Karpas-422 (cell line): ENCODE measurements at regions not wholly inside any gene's neighbourhood (a gene's known extent, or its start where the extent isn't known, plus 50 kb on each side); places are given as distances from the start of the nearest gene placed in this dataset.

ENCODE experiments used
- DNase-seq: peaks from one replicate; pipeline ENCODE4 v3.0.0-alpha.2; 2015
- H2AFZ ChIP-seq: fragments of 200-600 bp; sonication (generic); 2 replicates; pipeline ENCODE4 v1.6.1; 2014; ENCODE audit warnings: antibody characterized with exemption, low read length, mixed read lengths
- H3K27ac ChIP-seq: fragments of 200-600 bp; sonication (generic); 2 replicates; pipeline ENCODE4 v1.5.1; 2014; ENCODE audit warnings: mild to moderate bottlenecking, low read length, moderate library complexity
- H3K27me3 ChIP-seq: fragments of 200-600 bp; sonication (generic); 2 replicates; pipeline ENCODE4 v1.6.1; 2014; ENCODE audit warnings: low read length, mixed read lengths
- H3K36me3 ChIP-seq: fragments of 200-600 bp; sonication (generic); 2 replicates; pipeline ENCODE4 v1.6.1; 2014; ENCODE audit warnings: low read length, mixed read lengths; ENCODE audit not compliant: insufficient read depth
- H3K4me1 ChIP-seq: fragments of 200-600 bp; sonication (generic); 2 replicates; pipeline ENCODE4 v1.6.1; 2014; ENCODE audit warnings: mild to moderate bottlenecking, low read length, mixed read lengths
- H3K4me2 ChIP-seq: fragments of 200-600 bp; sonication (generic); 2 replicates; pipeline ENCODE4 v1.6.1; 2014; ENCODE audit warnings: low read length, low read depth, mild to moderate bottlenecking; ENCODE audit not compliant: poor library complexity, severe bottlenecking
- H3K4me3 ChIP-seq: fragments of 200-600 bp; sonication (generic); 2 replicates; pipeline ENCODE4 v1.5.1; 2014; ENCODE audit warnings: mild to moderate bottlenecking, antibody characterized with exemption, low read length, mixed read lengths
- H3K79me2 ChIP-seq: fragments of 200-600 bp; sonication (generic); 2 replicates; pipeline ENCODE4 v1.6.1; 2014; ENCODE audit warnings: mild to moderate bottlenecking, low read length, mixed read lengths
- H3K9ac ChIP-seq: fragments of 200-600 bp; sonication (generic); 2 replicates; pipeline ENCODE4 v1.6.0; 2014; ENCODE audit warnings: low read length
- H3K9me2 ChIP-seq: fragments of 200-600 bp; sonication (generic), shearing (Covaris generic); replicated peaks from 2 replicates; pipeline ENCODE4 v1.6.0; 2014; ENCODE audit warnings: mild to moderate bottlenecking, low read length, moderate library complexity; ENCODE audit not compliant: insufficient read depth
- H3K9me3 ChIP-seq: fragments of 300-700, 200-600 bp; sonication (generic); 2 replicates; pipeline ENCODE4 v1.6.1; 2014; ENCODE audit warnings: low read length, mixed read lengths
- H4K20me1 ChIP-seq: fragments of 200-600 bp; sonication (generic); 2 replicates; pipeline ENCODE4 v1.6.1; 2014; ENCODE audit warnings: mild to moderate bottlenecking, antibody characterized with exemption, low read length, low read depth; ENCODE audit not compliant: insufficient read depth

- no peaks in the 10 kb centered on the region for H3K79me2 ChIP-seq
- no peaks in the 10 kb centered on the region for H4K20me1 ChIP-seq
- no peak overlapping the region for H3K4me2 ChIP-seq
- no peak overlapping the region for H3K27ac ChIP-seq
- H3K9me2 ChIP-seq, result no peaks in the 10 kb centered on the region
- H3K27me3 ChIP-seq, result no peaks in the 10 kb centered on the region
- H3K4me3 ChIP-seq, result no peak overlapping the region
- no peak overlapping the region for H2AFZ ChIP-seq
- DNase-seq, result no peak
- H3K36me3 ChIP-seq, result no peaks in the 10 kb centered on the region
- no peak overlapping the region for H3K9ac ChIP-seq
- no peaks in the 10 kb centered on the region for H3K4me1 ChIP-seq
- no peaks in the 10 kb centered on the region for H3K9me3 ChIP-seq
Measured at GRCh38 chr5:101897914-101898313, 398.2 kb downstream of the SLCO4C1 start.

GRCh38 chr5:101894985-101895384 is 401.1 kb downstream of the SLCO4C1 start:
- Histone ChIP-seq H3K4me2 (no peak overlapping the region), H3K79me2 (no peaks in the 10 kb centered on the region), H4K20me1 (no peaks in the 10 kb centered on the region), H2AFZ (no peak overlapping the region), H3K27me3 (no peaks in the 10 kb centered on the region), H3K9me2 (no peaks in the 10 kb centered on the region), H3K4me3 (no peak overlapping the region), H3K4me1 (no peaks in the 10 kb centered on the region), H3K27ac (no peak overlapping the region), H3K36me3 (no peaks in the 10 kb centered on the region), H3K9me3 (no peaks in the 10 kb centered on the region), H3K9ac (no peak overlapping the region)
- DNase-seq, result no peak

- H3K9me3 ChIP-seq, result no peaks in the 10 kb centered on the region
- H3K9ac ChIP-seq, result no peak overlapping the region
- H3K4me2 ChIP-seq, result no peak overlapping the region
- no peak for DNase-seq
- H4K20me1 ChIP-seq, result no peaks in the 10 kb centered on the region
- H3K79me2 ChIP-seq, result no peaks in the 10 kb centered on the region
- no peak overlapping the region for H3K4me3 ChIP-seq
- H3K27me3 ChIP-seq, result no peaks in the 10 kb centered on the region; the same call in 1 of the 2 replicates
- H3K36me3 ChIP-seq, result no peaks in the 10 kb centered on the region
- H3K4me1 ChIP-seq, result no peaks in the 10 kb centered on the region
- no peak overlapping the region for H3K27ac ChIP-seq
- H2AFZ ChIP-seq, result no peak overlapping the region
- no peaks in the 10 kb centered on the region for H3K9me2 ChIP-seq
Measured at GRCh38 chr5:101878190-101878589, 417.9 kb downstream of the SLCO4C1 start.

- Histone ChIP-seq H3K9me2 (no peaks in the 10 kb centered on the region), H3K27me3 (no peaks in the 10 kb centered on the region), H3K9me3 (no peaks in the 10 kb centered on the region), H4K20me1 (no peaks in the 10 kb centered on the region), H3K27ac (no peak overlapping the region), H3K4me3 (no peak overlapping the region), H3K4me2 (no peak overlapping the region), H3K4me1 (no peaks in the 10 kb centered on the region), H3K9ac (no peak overlapping the region), H2AFZ (no peak overlapping the region), H3K79me2 (no peaks in the 10 kb centered on the region), H3K36me3 (no peaks in the 10 kb centered on the region)
- DNase-seq, result no peak
Measured at GRCh38 chr5:101877451-101877850, 418.6 kb downstream of the SLCO4C1 start.

GRCh38 chr5:101866473-101866872 is 429.6 kb downstream of the SLCO4C1 start:
- no peaks in the 10 kb centered on the region for H3K36me3 ChIP-seq
- H4K20me1 ChIP-seq, result no peaks in the 10 kb centered on the region
- H3K4me3 ChIP-seq, result no peak overlapping the region

GRCh38 chr5:101860563-101860962 is 435.5 kb downstream of the SLCO4C1 start:
- no peaks in the 10 kb centered on the region for H3K9me3 ChIP-seq
- H3K36me3 ChIP-seq, result no peaks in the 10 kb centered on the region
- no peak for DNase-seq
- no peak overlapping the region for H3K4me3 ChIP-seq
- no peak overlapping the region for H3K9ac ChIP-seq
- no peaks in the 10 kb centered on the region for H3K27me3 ChIP-seq
- no peaks in the 10 kb centered on the region for H3K4me1 ChIP-seq
- no peaks in the 10 kb centered on the region for H3K79me2 ChIP-seq
- no peak overlapping the region for H3K4me2 ChIP-seq
- H3K9me2 ChIP-seq, result no peaks in the 10 kb centered on the region
- no peak overlapping the region for H2AFZ ChIP-seq
- H3K27ac ChIP-seq, result no peak overlapping the region
- no peaks in the 10 kb centered on the region for H4K20me1 ChIP-seq

More at GRCh38 chr5:101866473-101866872, 429.6 kb downstream of the SLCO4C1 start:
- Histone ChIP-seq H3K9ac (no peak overlapping the region), H3K9me3 (no peaks in the 10 kb centered on the region), H3K9me2 (no peaks in the 10 kb centered on the region), H3K79me2 (no peaks in the 10 kb centered on the region), H3K27me3 (no peaks in the 10 kb centered on the region), H3K4me1 (peaks cover 8% of the 10 kb centered on the region), H2AFZ (no peak overlapping the region), H3K4me2 (no peak overlapping the region), H3K27ac (no peak overlapping the region)
- no peak for DNase-seq

GRCh38 chr5:101860145-101860544 is 435.9 kb downstream of the SLCO4C1 start:
- Histone ChIP-seq H3K79me2 (no peaks in the 10 kb centered on the region), H3K9ac (no peak overlapping the region), H3K4me3 (no peak overlapping the region), H3K9me3 (no peaks in the 10 kb centered on the region), H3K4me1 (no peaks in the 10 kb centered on the region), H3K9me2 (no peaks in the 10 kb centered on the region), H4K20me1 (no peaks in the 10 kb centered on the region), H2AFZ (no peak overlapping the region), H3K27ac (no peak overlapping the region), H3K27me3 (no peaks in the 10 kb centered on the region), H3K36me3 (no peaks in the 10 kb centered on the region), H3K4me2 (no peak overlapping the region)
- no peak for DNase-seq

GRCh38 chr5:101846496-101846895 is 449.6 kb downstream of the SLCO4C1 start:
- H3K9me2 ChIP-seq, result 0 out of 2 replicates have a peak, but pooled peaks cover 3% of the 10 kb centered on the region
- no peaks in the 10 kb centered on the region for H4K20me1 ChIP-seq
- no peaks in the 10 kb centered on the region for H3K36me3 ChIP-seq
- no peak overlapping the region for H2AFZ ChIP-seq
- DNase-seq, result no peak
- no peak overlapping the region for H3K4me3 ChIP-seq
- H3K9ac ChIP-seq, result no peak overlapping the region
- no peaks in the 10 kb centered on the region for H3K4me1 ChIP-seq
- H3K27me3 ChIP-seq, result no peaks in the 10 kb centered on the region
- H3K4me2 ChIP-seq, result no peak overlapping the region
- H3K79me2 ChIP-seq, result no peaks in the 10 kb centered on the region
- H3K9me3 ChIP-seq, result no peaks in the 10 kb centered on the region
- no peak overlapping the region for H3K27ac ChIP-seq

GRCh38 chr5:101843055-101843454 is 453.0 kb downstream of the SLCO4C1 start:
- no peaks in the 10 kb centered on the region for H3K36me3 ChIP-seq
- H3K4me2 ChIP-seq, result no peak overlapping the region
- DNase-seq, result no peak
- no peak overlapping the region for H3K27ac ChIP-seq
- H3K9me2 ChIP-seq, result no peaks in the 10 kb centered on the region
- no peaks in the 10 kb centered on the region for H4K20me1 ChIP-seq
- no peak overlapping the region for H3K4me3 ChIP-seq
- H3K27me3 ChIP-seq, result no peaks in the 10 kb centered on the region
- no peak overlapping the region for H3K9ac ChIP-seq
- no peaks in the 10 kb centered on the region for H3K4me1 ChIP-seq
- no peaks in the 10 kb centered on the region for H3K9me3 ChIP-seq
- no peaks in the 10 kb centered on the region for H3K79me2 ChIP-seq
- no peak overlapping the region for H2AFZ ChIP-seq
